Caco-2 (cell line): ENCODE measurements at regions not wholly inside any gene's neighbourhood (a gene's known extent, or its start where the extent isn't known, plus 50 kb on each side); places are given as distances from the start of the nearest gene placed in this dataset.

ENCODE experiments used
- BruUV-seq: library from RNA; stranded (reverse); fragments of 400-500 nt; replicated peaks from 2 replicates; lab custom pipeline; 2021; lab: Mats Ljungman, UMichigan
- CTCF ChIA-PET: fragments of 300-600 bp; sonication (Branson Sonifier 250); formaldehyde crosslinking; loops from one replicate; lab custom pipeline; 2022; ENCODE audit warnings: antibody characterized with exemption; lab: Charles Lee
- POLR2A ChIA-PET: fragments of 300-600 bp; sonication (Branson Sonifier 250); formaldehyde crosslinking; loops from one replicate; lab custom pipeline; 2022; ENCODE audit warnings: antibody characterized with exemption; lab: Charles Lee
- DNase-seq, 2 experiments: peaks; one replicate each; pipeline versions ENCODE4 v3.0.0 to v3.0.0-alpha.2; 2020 to 2022
- H3K27me3 ChIP-seq: replicated peaks from 2 replicates; pipeline ENCODE4 v1.6.0; 2011; ENCODE audit warnings: low read length; ENCODE audit not compliant: control insufficient read depth, insufficient read depth
- H3K36me3 ChIP-seq: 2 replicates; pipeline ENCODE4 v1.5.1; 2011; ENCODE audit warnings: low read length; ENCODE audit not compliant: control insufficient read depth, insufficient read depth
- H3K4me1 ChIP-seq: fragments of 250-450 bp; sonication (Bioruptor Pico); 2 replicates; pipeline ENCODE4 v1.5.1; 2020; ENCODE audit warnings: mild to moderate bottlenecking
- H3K4me3 ChIP-seq: 2 replicates; pipeline ENCODE4 v1.5.1; 2011; ENCODE audit warnings: low read depth, mild to moderate bottlenecking, control low read depth, low read length
- H3K9me3 ChIP-seq: fragments of 250-450 bp; sonication (Bioruptor Pico); 2 replicates; pipeline ENCODE4 v1.5.1; 2020; ENCODE audit warnings: mild to moderate bottlenecking, moderate library complexity
- H3K27ac Mint-ChIP-seq: one replicate; pipeline ENCODE4 v1.8.0; 2022; ENCODE audit warnings: mixed read lengths; ENCODE audit not compliant: unreplicated experiment
- H3K27me3 Mint-ChIP-seq: one replicate; pipeline ENCODE4 v1.8.0; 2022; ENCODE audit warnings: mixed read lengths; ENCODE audit not compliant: insufficient read depth, unreplicated experiment
- H3K36me3 Mint-ChIP-seq: one replicate; pipeline ENCODE4 v1.8.0; 2022; ENCODE audit warnings: mild to moderate bottlenecking, mixed read lengths; ENCODE audit not compliant: insufficient read depth, unreplicated experiment
- H3K4me1 Mint-ChIP-seq: one replicate; pipeline ENCODE4 v1.8.0; 2022; ENCODE audit warnings: low read depth, mixed read lengths; ENCODE audit not compliant: unreplicated experiment
- H3K4me3 Mint-ChIP-seq: one replicate; pipeline ENCODE4 v1.8.0; 2022; ENCODE audit warnings: mild to moderate bottlenecking, moderate library complexity, mixed read lengths; ENCODE audit not compliant: unreplicated experiment
- H3K9me3 Mint-ChIP-seq: one replicate; pipeline ENCODE4 v1.8.0; 2022; ENCODE audit warnings: mixed read lengths; ENCODE audit not compliant: unreplicated experiment
- CTCF ChIP-seq, 2 experiments: fragments of 200-600 bp in 1 of 2; IDR thresholded peaks; 1 replicate in 1 of 2; 2 replicates in 1 of 2; pipeline versions ENCODE4 v1.5.1 to v1.8.0; 2011 to 2022; ENCODE audit warnings: antibody characterized with exemption in 1 of 2, control low read depth in 1 of 2, inconsistent platforms in 1 of 2, low read depth in 1 of 2, low read length in 1 of 2, mild to moderate bottlenecking in 1 of 2, moderate library complexity in 1 of 2; ENCODE audit not compliant: insufficient read depth in 1 of 2, severe bottlenecking in 1 of 2, unreplicated experiment in 1 of 2
- intact Hi-C: fragments of 100-400 bp; cut with micrococcal nuclease; formaldehyde crosslinking; loops from one replicate; pipeline ENCODE4 v1.10.0; 2022; ENCODE audit not compliant: unreplicated experiment

- no peak overlapping the region for H3K27ac Mint-ChIP-seq
- intact Hi-C loops = no loop called here
- no peaks in the 10 kb centered on the region for H3K4me1 Mint-ChIP-seq
- no peaks in the 10 kb centered on the region for H3K9me3 ChIP-seq
- ChIA-PET CTCF (no interaction called here), POLR2A (no interaction called here)
- no TSS peak for BruUV-seq
- TF ChIP-seq CTCF (IDR thresholded peaks at IDR 0.05; ENCODE audit: insufficient read depth in 1 of 2, low read depth in 1 of 2, low read length in 1 of 2, severe bottlenecking in 1 of 2, unreplicated experiment in 1 of 2) = no peak
- H3K9me3 Mint-ChIP-seq = no peaks in the 10 kb centered on the region
- H3K4me3 ChIP-seq = no peak overlapping the region
- H3K36me3 ChIP-seq = no peaks in the 10 kb centered on the region
- no peaks in the 10 kb centered on the region for H3K4me1 ChIP-seq
- peaks cover 11% of the 10 kb centered on the region for H3K27me3 Mint-ChIP-seq
- no peaks in the 10 kb centered on the region; the same call in 1 of the 2 replicates for H3K27me3 ChIP-seq
- DNase-seq = no peak
- no peaks in the 10 kb centered on the region for H3K36me3 Mint-ChIP-seq
- H3K4me3 Mint-ChIP-seq = no peak overlapping the region
These were observed 397.5 kb downstream of the FIGN start for GRCh38 chr2:163338270-163338669.

GRCh38 chr2:163324677-163325076 lies 411.1 kb downstream of the FIGN start:
- no peaks in the 10 kb centered on the region for H3K36me3 ChIP-seq
- H3K9me3 ChIP-seq = no peaks in the 10 kb centered on the region
- ChIA-PET CTCF (no interaction called here), POLR2A (no interaction called here)
- Mint-ChIP-seq H3K36me3 (no peaks in the 10 kb centered on the region), H3K27ac (no peak overlapping the region), H3K9me3 (no peaks in the 10 kb centered on the region), H3K4me3 (no peak overlapping the region), H3K4me1 (no peaks in the 10 kb centered on the region), H3K27me3 (no peaks in the 10 kb centered on the region)
- H3K4me1 ChIP-seq = no peaks in the 10 kb centered on the region
- H3K27me3 ChIP-seq = no peaks in the 10 kb centered on the region
- H3K4me3 ChIP-seq = no peak overlapping the region
- intact Hi-C loops = no loop called here
- DNase-seq = no peak
- TF ChIP-seq CTCF (IDR thresholded peaks at IDR 0.05; ENCODE audit: insufficient read depth in 1 of 2, low read depth in 1 of 2, low read length in 1 of 2, severe bottlenecking in 1 of 2, unreplicated experiment in 1 of 2) = no peak
- BruUV-seq = no TSS peak

GRCh38 chr2:163319006-163319405 lies 416.8 kb downstream of the FIGN start:
- intact Hi-C loops = no loop called here
- H3K9me3 ChIP-seq = no peaks in the 10 kb centered on the region
- ChIA-PET CTCF (no interaction called here), POLR2A (no interaction called here)
- H3K4me3 ChIP-seq = no peak overlapping the region
- Mint-ChIP-seq H3K4me1 (no peaks in the 10 kb centered on the region), H3K36me3 (no peaks in the 10 kb centered on the region), H3K27me3 (no peaks in the 10 kb centered on the region), H3K27ac (no peak overlapping the region), H3K9me3 (peaks cover 8% of the 10 kb centered on the region), H3K4me3 (no peak overlapping the region)
- H3K4me1 ChIP-seq = no peaks in the 10 kb centered on the region
- BruUV-seq = no TSS peak
- no peak for DNase-seq
- no peak for TF ChIP-seq CTCF (IDR thresholded peaks at IDR 0.05; ENCODE audit: insufficient read depth in 1 of 2, low read depth in 1 of 2, low read length in 1 of 2, severe bottlenecking in 1 of 2, unreplicated experiment in 1 of 2)
- no peaks in the 10 kb centered on the region for H3K36me3 ChIP-seq
- no peaks in the 10 kb centered on the region for H3K27me3 ChIP-seq
